Ovary (tissue), 7 donors: ENCODE measurements at regions not wholly inside any gene's neighbourhood (a gene's known extent, or its start where the extent isn't known, plus 50 kb on each side); places are given as distances from the start of the nearest gene placed in this dataset.

ENCODE experiments used
- DNase-seq, 5 donors: peaks; one replicate each; pipeline ENCODE4 v3.0.0-alpha.2; 2019 to 2020
- H3K27ac ChIP-seq, 2 donors: fragments of 200-600 bp; one replicate each; pipeline versions ENCODE4 v1.5.1 to v1.8.0; 2019 to 2022
- H3K27me3 ChIP-seq: fragments of 200-600 bp; one replicate; pipeline ENCODE4 v1.8.0; 2022
- H3K36me3 ChIP-seq: fragments of 200-600 bp; sonication (generic); one replicate; pipeline ENCODE4 v1.5.1; 2019
- H3K4me1 ChIP-seq: one replicate; pipeline ENCODE4 v1.8.1; 2013; ENCODE audit warnings: mild to moderate bottlenecking, moderate library complexity; ENCODE audit not compliant: insufficient read depth
- H3K4me3 ChIP-seq: fragments of 200-600 bp; sonication (generic); one replicate; pipeline ENCODE4 v1.5.1; 2017
- H3K9me3 ChIP-seq, 2 donors: fragments of 200-600 bp in 1 of 2; sonication (generic) in 1 of 2; one replicate each; pipeline versions ENCODE4 v1.5.1 to v1.8.1; 2013 to 2019; ENCODE audit warnings: mild to moderate bottlenecking in 1 of 2, moderate library complexity in 1 of 2
- EP300 ChIP-seq: sonication (generic); formaldehyde crosslinking; IDR thresholded peaks from one replicate; pipeline ENCODE4 v1.6.1; 2017; ENCODE audit warnings: antibody characterized with exemption
- POLR2A ChIP-seq: fragments of 450-650 bp; IDR thresholded peaks from one replicate; pipeline ENCODE4 v1.6.1; 2017; ENCODE audit warnings: antibody characterized with exemption, mild to moderate bottlenecking, moderate library complexity
- WGBS, 3 donors: extraction: QIAGEN DNeasy Blood & Tissue Kit in 1 of 3; methylation state at CpG; one replicate each; pipeline versions ENCODE4 v1.1.5 to v1.1.7; 2013 to 2017; 5-methylcytosine and 5-hydroxymethylcytosine counted together
- intact Hi-C, 4 donors: fragments of 100-400 bp; cut with DNase I; formaldehyde crosslinking; loops; one replicate each; pipeline versions ENCODE4 v1.11.0 to v1.15.1; 2022 to 2023
- TF ChIP-seq, protein P1 (sequence below), 3 donors: fragments of 450-650 bp in 2 of 3; fragments of 200-600 bp in 1 of 3; IDR thresholded peaks; one replicate each; pipeline versions ENCODE4 v1.5.1 to v1.8.0; 2016 to 2022; ENCODE audit warnings: antibody characterized with exemption in 3 of 3, mild to moderate bottlenecking in 1 of 3
- donor health status: DM: no; HTN: no; CAD: no; lungs with moderate emphysema.
- donor health status: DM: no; HTN: no; CAD: no.
- donor health status: Bipolar disorder and iron deficiency.
- donor health status: DM: no; HTN: no; CAD: no.
- donor health status: DM: yes; HTN: yes; CAD: no.

DNA sequence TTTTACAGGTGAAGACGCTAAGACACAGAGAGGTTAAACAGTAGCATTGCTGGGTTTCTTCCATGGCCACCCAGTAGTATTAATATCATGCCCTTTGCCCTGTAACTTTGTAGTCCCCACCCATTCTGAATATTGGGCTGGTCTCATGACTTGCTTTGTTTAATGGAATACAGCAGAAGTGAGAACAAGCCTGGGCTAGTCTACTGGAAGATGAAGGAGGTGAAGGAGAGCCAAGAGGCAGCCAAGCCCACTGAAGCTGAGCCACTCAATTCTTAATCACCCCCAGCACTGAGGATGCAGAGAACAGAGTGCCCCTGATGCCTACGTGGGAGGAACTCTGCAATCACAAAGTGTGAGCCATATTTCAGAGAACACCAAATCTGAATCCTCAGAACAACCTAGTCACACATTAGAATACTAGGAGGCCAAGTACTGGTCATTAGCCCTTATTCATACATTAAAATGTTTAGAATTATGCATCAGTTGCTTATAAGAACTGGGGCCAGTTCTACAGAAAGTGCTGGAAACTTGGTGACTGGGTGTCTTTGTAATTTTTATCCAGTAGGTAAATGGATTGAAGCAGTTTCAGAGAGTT, 202.5 kb upstream of the ADRA1D start:
- H3K27ac ChIP-seq = no peak overlapping the region
- H3K9me3 ChIP-seq = no peaks in the 10 kb centered on the region
- TF ChIP-seq, protein P1, sequence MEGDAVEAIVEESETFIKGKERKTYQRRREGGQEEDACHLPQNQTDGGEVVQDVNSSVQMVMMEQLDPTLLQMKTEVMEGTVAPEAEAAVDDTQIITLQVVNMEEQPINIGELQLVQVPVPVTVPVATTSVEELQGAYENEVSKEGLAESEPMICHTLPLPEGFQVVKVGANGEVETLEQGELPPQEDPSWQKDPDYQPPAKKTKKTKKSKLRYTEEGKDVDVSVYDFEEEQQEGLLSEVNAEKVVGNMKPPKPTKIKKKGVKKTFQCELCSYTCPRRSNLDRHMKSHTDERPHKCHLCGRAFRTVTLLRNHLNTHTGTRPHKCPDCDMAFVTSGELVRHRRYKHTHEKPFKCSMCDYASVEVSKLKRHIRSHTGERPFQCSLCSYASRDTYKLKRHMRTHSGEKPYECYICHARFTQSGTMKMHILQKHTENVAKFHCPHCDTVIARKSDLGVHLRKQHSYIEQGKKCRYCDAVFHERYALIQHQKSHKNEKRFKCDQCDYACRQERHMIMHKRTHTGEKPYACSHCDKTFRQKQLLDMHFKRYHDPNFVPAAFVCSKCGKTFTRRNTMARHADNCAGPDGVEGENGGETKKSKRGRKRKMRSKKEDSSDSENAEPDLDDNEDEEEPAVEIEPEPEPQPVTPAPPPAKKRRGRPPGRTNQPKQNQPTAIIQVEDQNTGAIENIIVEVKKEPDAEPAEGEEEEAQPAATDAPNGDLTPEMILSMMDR (IDR thresholded peaks at IDR 0.05) = no peak
- TF ChIP-seq EP300 (no peak), POLR2A (no peak)
- 61 to 73% (median 71%) methylated on average over 2 of the region's 2 CpGs for WGBS, 3 donors
- no peaks in the 10 kb centered on the region for H3K36me3 ChIP-seq
- no peak overlapping the region for H3K4me3 ChIP-seq
- no peaks in the 10 kb centered on the region for H3K27me3 ChIP-seq
- H3K4me1 ChIP-seq = no peaks in the 10 kb centered on the region
- DNase-seq = no peak
- intact Hi-C loops = no loop called here

DNA sequence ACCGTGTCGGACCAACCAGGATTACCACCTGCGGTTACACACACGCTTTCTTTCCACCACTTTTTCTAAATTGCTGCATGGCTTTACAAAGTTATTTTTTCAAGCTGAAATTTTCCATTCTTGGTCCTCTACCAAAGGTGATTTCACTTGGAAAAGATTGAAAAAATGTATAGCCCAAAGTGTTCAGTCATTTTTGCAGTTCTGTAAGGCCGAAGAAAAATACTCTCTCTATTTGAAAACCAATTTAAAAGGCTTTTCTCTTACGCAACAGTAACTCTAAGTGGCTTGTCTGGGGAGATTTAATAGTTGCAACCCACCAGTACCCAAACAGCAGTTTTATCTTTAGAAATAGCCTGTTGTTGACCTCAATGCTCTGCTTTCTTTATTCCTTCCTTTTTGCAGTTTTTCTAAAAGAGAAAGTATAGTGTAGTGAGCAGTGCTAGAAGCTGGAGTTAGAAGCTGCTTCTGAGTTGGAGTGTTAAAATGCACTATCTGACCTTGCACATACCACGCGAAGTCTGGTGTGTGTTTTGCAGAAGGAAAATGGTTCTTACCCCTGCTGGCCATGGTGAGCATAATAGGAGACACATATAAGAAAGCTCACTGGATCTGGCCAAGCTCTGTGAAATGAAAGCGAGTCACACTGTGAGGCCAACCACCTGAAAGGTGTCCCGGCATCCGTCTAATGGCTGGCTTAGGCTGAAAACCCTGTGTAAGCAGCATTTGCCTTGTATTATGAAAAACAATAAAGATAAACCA, 201.0 kb upstream of the ADRA1D start:
- Histone ChIP-seq H3K4me3 (no peak overlapping the region), H3K27ac (no peak overlapping the region), H3K4me1 (no peaks in the 10 kb centered on the region), H3K9me3 (no peaks in the 10 kb centered on the region), H3K27me3 (no peaks in the 10 kb centered on the region), H3K36me3 (no peaks in the 10 kb centered on the region)
- WGBS, 3 donors = 50 to 59% (median 57%) methylated on average over 11 of the region's 11 CpGs
- intact Hi-C loops = no loop called here
- TF ChIP-seq, protein P1 (IDR thresholded peaks at IDR 0.05) = no peak
- no peak for TF ChIP-seq POLR2A
- no peak for TF ChIP-seq EP300
- no peak for DNase-seq

GRCh38 chr20:4445784-4446183, 196.7 kb upstream of the ADRA1D start:
- intact Hi-C loops = no loop called here
- no peak for TF ChIP-seq POLR2A
- TF ChIP-seq, protein P1 (IDR thresholded peaks at IDR 0.05) = no peak
- TF ChIP-seq EP300 = no peak
- Histone ChIP-seq H3K27ac (no peak overlapping the region), H3K4me3 (no peak overlapping the region), H3K36me3 (no peaks in the 10 kb centered on the region), H3K27me3 (no peaks in the 10 kb centered on the region), H3K4me1 (no peaks in the 10 kb centered on the region), H3K9me3 (no peaks in the 10 kb centered on the region)
- 10 to 25% (median 18%) methylated on average over 4 of the region's 4 CpGs for WGBS, 3 donors
- no peak for DNase-seq

- no peaks in the 10 kb centered on the region for H3K27me3 ChIP-seq
- no peak overlapping the region for H3K27ac ChIP-seq
- intact Hi-C loops = no loop called here
- no peaks in the 10 kb centered on the region for H3K9me3 ChIP-seq
- 52 to 62% (median 58%) methylated on average over 2 of the region's 2 CpGs for whole genome bisulfite sequencing, 3 donors
- no peaks in the 10 kb centered on the region for H3K4me1 ChIP-seq
- H3K4me3 ChIP-seq = no peak overlapping the region
- DNase-seq = no peak
- H3K36me3 ChIP-seq = no peaks in the 10 kb centered on the region
- TF ChIP-seq POLR2A (no peak), EP300 (no peak)
- TF ChIP-seq, protein P1 (IDR thresholded peaks at IDR 0.05) = no peak
Observed at GRCh38 chr20:4445331-4445730, 196.2 kb upstream of the ADRA1D start.
